ENCODE measurements at regions not wholly inside any gene's neighbourhood (a gene's known extent, or its start where the extent isn't known, plus 50 kb on each side); places are given as distances from the start of the nearest gene placed in this dataset.

DNA sequence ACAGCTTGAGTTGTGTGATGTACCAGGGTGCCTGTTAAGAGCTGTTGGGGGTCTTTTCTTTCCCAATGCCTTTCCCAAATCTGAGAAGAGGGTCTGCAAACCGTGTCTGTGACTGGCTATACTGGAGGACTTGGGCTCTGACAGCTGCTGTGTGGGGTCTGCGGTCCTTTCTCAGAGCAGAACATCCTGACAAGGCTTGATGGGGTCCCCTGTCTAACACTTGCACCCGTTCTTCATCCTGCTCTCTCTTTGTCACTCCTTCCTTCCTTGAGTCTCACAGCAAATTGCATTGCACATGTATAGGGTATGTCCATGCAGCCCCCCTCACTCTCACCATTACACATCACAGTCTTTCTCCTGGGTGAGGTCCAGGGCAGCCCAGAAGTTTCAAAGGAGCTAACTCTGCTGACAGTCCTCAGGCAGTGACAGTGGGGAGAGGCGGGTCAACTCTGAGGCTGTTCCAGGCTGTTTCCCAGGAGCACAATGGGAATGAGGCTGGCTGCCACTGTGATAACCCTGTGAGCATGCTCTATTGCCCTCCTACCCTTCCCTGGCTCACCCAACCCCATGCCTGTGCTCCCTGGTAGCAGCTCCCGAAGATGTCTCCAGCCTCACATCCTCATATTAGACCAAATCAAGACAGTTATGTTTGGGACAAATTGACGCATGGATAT, 163.2 kb upstream of the GGTLC1 start:
- TF ChIP-seq, protein P1, sequence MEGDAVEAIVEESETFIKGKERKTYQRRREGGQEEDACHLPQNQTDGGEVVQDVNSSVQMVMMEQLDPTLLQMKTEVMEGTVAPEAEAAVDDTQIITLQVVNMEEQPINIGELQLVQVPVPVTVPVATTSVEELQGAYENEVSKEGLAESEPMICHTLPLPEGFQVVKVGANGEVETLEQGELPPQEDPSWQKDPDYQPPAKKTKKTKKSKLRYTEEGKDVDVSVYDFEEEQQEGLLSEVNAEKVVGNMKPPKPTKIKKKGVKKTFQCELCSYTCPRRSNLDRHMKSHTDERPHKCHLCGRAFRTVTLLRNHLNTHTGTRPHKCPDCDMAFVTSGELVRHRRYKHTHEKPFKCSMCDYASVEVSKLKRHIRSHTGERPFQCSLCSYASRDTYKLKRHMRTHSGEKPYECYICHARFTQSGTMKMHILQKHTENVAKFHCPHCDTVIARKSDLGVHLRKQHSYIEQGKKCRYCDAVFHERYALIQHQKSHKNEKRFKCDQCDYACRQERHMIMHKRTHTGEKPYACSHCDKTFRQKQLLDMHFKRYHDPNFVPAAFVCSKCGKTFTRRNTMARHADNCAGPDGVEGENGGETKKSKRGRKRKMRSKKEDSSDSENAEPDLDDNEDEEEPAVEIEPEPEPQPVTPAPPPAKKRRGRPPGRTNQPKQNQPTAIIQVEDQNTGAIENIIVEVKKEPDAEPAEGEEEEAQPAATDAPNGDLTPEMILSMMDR (IDR thresholded peaks at IDR 0.05): no peak
- no peak for TF ChIP-seq POLR2A (IDR thresholded peaks at IDR 0.05)
